Karpas-422 (cell line): ENCODE measurements at regions not wholly inside any gene's neighbourhood (a gene's known extent, or its start where the extent isn't known, plus 50 kb on each side); places are given as distances from the start of the nearest gene placed in this dataset.

Experiments
- DNase-seq: peaks from one replicate; pipeline ENCODE4 v3.0.0-alpha.2; 2015
- H2AFZ ChIP-seq: fragments of 200-600 bp; sonication (generic); 2 replicates; pipeline ENCODE4 v1.6.1; 2014; ENCODE audit warnings: antibody characterized with exemption, low read length, mixed read lengths
- H3K27ac ChIP-seq: fragments of 200-600 bp; sonication (generic); 2 replicates; pipeline ENCODE4 v1.5.1; 2014; ENCODE audit warnings: mild to moderate bottlenecking, low read length, moderate library complexity
- H3K27me3 ChIP-seq: fragments of 200-600 bp; sonication (generic); 2 replicates; pipeline ENCODE4 v1.6.1; 2014; ENCODE audit warnings: low read length, mixed read lengths
- H3K36me3 ChIP-seq: fragments of 200-600 bp; sonication (generic); 2 replicates; pipeline ENCODE4 v1.6.1; 2014; ENCODE audit warnings: low read length, mixed read lengths; ENCODE audit not compliant: insufficient read depth
- H3K4me1 ChIP-seq: fragments of 200-600 bp; sonication (generic); 2 replicates; pipeline ENCODE4 v1.6.1; 2014; ENCODE audit warnings: mild to moderate bottlenecking, low read length, mixed read lengths
- H3K4me2 ChIP-seq: fragments of 200-600 bp; sonication (generic); 2 replicates; pipeline ENCODE4 v1.6.1; 2014; ENCODE audit warnings: low read length, low read depth, mild to moderate bottlenecking; ENCODE audit not compliant: poor library complexity, severe bottlenecking
- H3K4me3 ChIP-seq: fragments of 200-600 bp; sonication (generic); 2 replicates; pipeline ENCODE4 v1.5.1; 2014; ENCODE audit warnings: mild to moderate bottlenecking, antibody characterized with exemption, low read length, mixed read lengths
- H3K79me2 ChIP-seq: fragments of 200-600 bp; sonication (generic); 2 replicates; pipeline ENCODE4 v1.6.1; 2014; ENCODE audit warnings: mild to moderate bottlenecking, low read length, mixed read lengths
- H3K9ac ChIP-seq: fragments of 200-600 bp; sonication (generic); 2 replicates; pipeline ENCODE4 v1.6.0; 2014; ENCODE audit warnings: low read length
- H3K9me2 ChIP-seq: fragments of 200-600 bp; sonication (generic), shearing (Covaris generic); replicated peaks from 2 replicates; pipeline ENCODE4 v1.6.0; 2014; ENCODE audit warnings: mild to moderate bottlenecking, low read length, moderate library complexity; ENCODE audit not compliant: insufficient read depth
- H3K9me3 ChIP-seq: fragments of 300-700, 200-600 bp; sonication (generic); 2 replicates; pipeline ENCODE4 v1.6.1; 2014; ENCODE audit warnings: low read length, mixed read lengths
- H4K20me1 ChIP-seq: fragments of 200-600 bp; sonication (generic); 2 replicates; pipeline ENCODE4 v1.6.1; 2014; ENCODE audit warnings: mild to moderate bottlenecking, antibody characterized with exemption, low read length, low read depth; ENCODE audit not compliant: insufficient read depth

DNA sequence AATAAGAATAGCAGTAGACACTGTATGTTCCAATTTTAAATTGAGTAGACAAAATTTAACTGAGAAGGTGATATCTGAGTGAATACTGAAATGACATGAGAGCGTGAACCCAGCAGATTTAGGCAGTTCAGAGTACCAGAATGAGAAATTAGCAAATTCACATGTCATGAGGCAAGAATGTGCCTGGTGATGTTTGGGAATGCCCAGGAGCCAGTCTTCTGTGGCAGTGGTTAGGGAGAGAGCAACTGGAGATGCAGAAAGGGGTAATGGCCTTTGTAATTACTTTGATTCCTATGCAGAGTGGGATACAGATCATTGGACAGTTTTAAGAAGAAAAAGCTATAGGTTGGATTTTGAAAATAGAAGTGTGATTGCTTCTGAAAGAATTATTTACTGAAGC, 621.9 kb downstream of the TECRL start:
- Histone ChIP-seq H4K20me1 (no peaks in the 10 kb centered on the region), H3K4me1 (no peaks in the 10 kb centered on the region), H3K9ac (no peak overlapping the region), H3K79me2 (no peaks in the 10 kb centered on the region), H3K4me2 (no peak overlapping the region), H2AFZ (no peak overlapping the region), H3K9me2 (no peaks in the 10 kb centered on the region), H3K4me3 (no peak overlapping the region), H3K27me3 (no peaks in the 10 kb centered on the region), H3K36me3 (no peaks in the 10 kb centered on the region), H3K27ac (no peak overlapping the region), H3K9me3 (peaks cover 37% of the 10 kb centered on the region)
- DNase-seq: no peak

- H2AFZ ChIP-seq: no peak overlapping the region
- H3K27me3 ChIP-seq: no peaks in the 10 kb centered on the region
- no peak overlapping the region for H3K4me3 ChIP-seq
- H3K4me1 ChIP-seq: no peaks in the 10 kb centered on the region
- no peak overlapping the region for H3K9ac ChIP-seq
- no peaks in the 10 kb centered on the region for H4K20me1 ChIP-seq
- no peak overlapping the region for H3K4me2 ChIP-seq
- DNase-seq: no peak
- no peaks in the 10 kb centered on the region for H3K9me2 ChIP-seq
- H3K9me3 ChIP-seq: peaks cover 34% of the 10 kb centered on the region
- H3K79me2 ChIP-seq: no peaks in the 10 kb centered on the region
- H3K27ac ChIP-seq: no peak overlapping the region
- no peaks in the 10 kb centered on the region for H3K36me3 ChIP-seq
Measured at GRCh38 chr4:63786171-63786570, 623.1 kb downstream of the TECRL start.

DNA sequence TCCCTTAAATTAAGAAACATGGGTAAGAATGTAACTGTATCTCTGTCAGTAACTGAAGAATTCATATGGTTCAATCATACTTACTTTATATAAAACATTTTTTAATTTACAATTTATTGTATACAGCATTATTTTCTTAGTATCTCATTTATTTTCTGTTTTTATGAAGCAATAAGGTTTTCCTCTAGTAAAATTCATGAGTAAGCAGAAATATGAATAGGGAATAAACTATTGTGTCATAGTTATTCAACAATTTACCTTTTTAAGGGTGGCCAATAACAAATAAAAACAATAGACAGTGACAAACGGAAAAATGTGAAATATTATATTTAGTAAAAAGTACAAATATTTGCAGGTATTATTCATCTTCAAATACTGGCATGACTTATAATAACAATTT, 624.4 kb downstream of the TECRL start:
- no peaks in the 10 kb centered on the region for H3K36me3 ChIP-seq
- H3K9me2 ChIP-seq: no peaks in the 10 kb centered on the region
- H3K4me1 ChIP-seq: no peaks in the 10 kb centered on the region
- no peak overlapping the region for H3K27ac ChIP-seq
- H3K4me2 ChIP-seq: no peak overlapping the region
- H2AFZ ChIP-seq: no peak overlapping the region
- no peak for DNase-seq
- H3K9ac ChIP-seq: no peak overlapping the region
- peaks cover 36% of the 10 kb centered on the region for H3K9me3 ChIP-seq
- no peaks in the 10 kb centered on the region for H3K27me3 ChIP-seq
- no peaks in the 10 kb centered on the region for H3K79me2 ChIP-seq
- H4K20me1 ChIP-seq: no peaks in the 10 kb centered on the region
- H3K4me3 ChIP-seq: no peak overlapping the region

GRCh38 chr4:63777601-63778000, 631.6 kb downstream of the TECRL start:
- H3K9me3 ChIP-seq: peaks cover 22% of the 10 kb centered on the region

GRCh38 chr4:63764400-63764799, 644.9 kb downstream of the TECRL start:
- no peaks in the 10 kb centered on the region for H3K79me2 ChIP-seq
- H3K4me2 ChIP-seq: no peak overlapping the region
- no peaks in the 10 kb centered on the region for H3K4me1 ChIP-seq
- H2AFZ ChIP-seq: no peak overlapping the region
- no peaks in the 10 kb centered on the region for H4K20me1 ChIP-seq
- H3K27me3 ChIP-seq: no peaks in the 10 kb centered on the region
- H3K9me3 ChIP-seq: peaks cover 27% of the 10 kb centered on the region
- H3K9me2 ChIP-seq: no peaks in the 10 kb centered on the region
- no peak overlapping the region for H3K9ac ChIP-seq
- no peak overlapping the region for H3K27ac ChIP-seq
- no peaks in the 10 kb centered on the region for H3K36me3 ChIP-seq
- DNase-seq: no peak
- H3K4me3 ChIP-seq: no peak overlapping the region

More at GRCh38 chr4:63777601-63778000, 631.6 kb downstream of the TECRL start:
- Histone ChIP-seq H2AFZ (no peak overlapping the region), H3K9ac (no peak overlapping the region), H3K79me2 (no peaks in the 10 kb centered on the region), H3K4me1 (no peaks in the 10 kb centered on the region), H3K4me2 (no peak overlapping the region), H3K9me2 (no peaks in the 10 kb centered on the region), H3K4me3 (no peak overlapping the region), H3K27ac (no peak overlapping the region), H3K36me3 (no peaks in the 10 kb centered on the region), H4K20me1 (no peaks in the 10 kb centered on the region), H3K27me3 (no peaks in the 10 kb centered on the region)
- DNase-seq: no peak

GRCh38 chr4:63757929-63758328, 651.3 kb downstream of the TECRL start:
- no peaks in the 10 kb centered on the region for H3K36me3 ChIP-seq
- no peaks in the 10 kb centered on the region for H3K27me3 ChIP-seq
- no peaks in the 10 kb centered on the region for H3K9me2 ChIP-seq
- peaks cover 25% of the 10 kb centered on the region for H3K9me3 ChIP-seq
- no peak overlapping the region for H3K4me3 ChIP-seq
- H3K4me1 ChIP-seq: no peaks in the 10 kb centered on the region
- no peak overlapping the region for H3K9ac ChIP-seq
- no peaks in the 10 kb centered on the region for H3K79me2 ChIP-seq
- no peak for DNase-seq
- H3K4me2 ChIP-seq: no peak overlapping the region
- no peak overlapping the region for H3K27ac ChIP-seq
- no peak overlapping the region; the same call in 1 of the 2 replicates for H2AFZ ChIP-seq
- H4K20me1 ChIP-seq: no peaks in the 10 kb centered on the region

- Histone ChIP-seq H3K79me2 (no peaks in the 10 kb centered on the region), H2AFZ (no peak overlapping the region), H3K9me2 (no peaks in the 10 kb centered on the region), H3K4me2 (no peak overlapping the region), H3K9me3 (peaks cover 10% of the 10 kb centered on the region), H4K20me1 (no peaks in the 10 kb centered on the region), H3K36me3 (no peaks in the 10 kb centered on the region), H3K27ac (no peak overlapping the region), H3K4me3 (no peak overlapping the region), H3K27me3 (no peaks in the 10 kb centered on the region), H3K4me1 (no peaks in the 10 kb centered on the region), H3K9ac (no peak overlapping the region)
- DNase-seq: no peak
Measured at GRCh38 chr4:63742882-63743281, 666.4 kb downstream of the TECRL start.

DNA sequence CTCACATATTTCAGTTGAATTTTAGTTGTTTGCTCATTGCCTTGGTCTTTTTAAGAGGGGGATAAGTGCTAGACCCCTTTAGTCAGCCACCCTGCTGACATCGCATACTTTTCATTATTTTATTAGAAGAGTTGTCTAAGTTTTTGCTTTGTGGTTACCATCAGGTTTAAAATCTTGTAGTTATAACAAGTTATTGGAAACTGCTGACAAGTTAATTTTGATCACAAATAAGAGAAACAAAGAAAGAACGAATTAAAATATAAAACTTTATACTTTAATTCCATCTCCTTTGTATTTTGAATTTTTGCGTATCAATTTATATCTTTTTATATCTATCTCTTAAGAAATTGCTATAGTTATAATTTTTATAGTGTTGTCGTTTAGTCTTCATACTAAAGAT, 679.7 kb downstream of the TECRL start:
- Histone ChIP-seq H2AFZ (no peak overlapping the region), H3K27ac (no peak overlapping the region), H3K9me3 (peaks cover 39% of the 10 kb centered on the region), H3K79me2 (no peaks in the 10 kb centered on the region), H3K9ac (no peak overlapping the region), H3K36me3 (no peaks in the 10 kb centered on the region), H3K4me3 (no peak overlapping the region), H3K27me3 (no peaks in the 10 kb centered on the region), H3K4me1 (no peaks in the 10 kb centered on the region), H4K20me1 (no peaks in the 10 kb centered on the region), H3K4me2 (no peak overlapping the region), H3K9me2 (no peaks in the 10 kb centered on the region)
- DNase-seq: no peak
